Stimulated activated naive CD8-positive, alpha-beta T cell treated with anti-CD3 and anti-CD28 coated beads, Interleukin-15, Interleukin-2, amounts not matched to agents 100 U/mL and 50 U/mL, for 24 hours (primary cell): ENCODE measurements at regions not wholly inside any gene's neighbourhood (a gene's known extent, or its start where the extent isn't known, plus 50 kb on each side); places are given as distances from the start of the nearest gene placed in this dataset.
A peak's percentile ranks its signal among the peaks of the same experiment; 100 is the strongest.

Source experiments
- ATAC-seq: fragments of 150-1000 bp; cut with Tn5 transposase; one replicate; pipeline ENCODE4 v1.10.0; 2021
- DNase-seq: peaks from one replicate; pipeline ENCODE4 v3.0.0; 2021

DNA sequence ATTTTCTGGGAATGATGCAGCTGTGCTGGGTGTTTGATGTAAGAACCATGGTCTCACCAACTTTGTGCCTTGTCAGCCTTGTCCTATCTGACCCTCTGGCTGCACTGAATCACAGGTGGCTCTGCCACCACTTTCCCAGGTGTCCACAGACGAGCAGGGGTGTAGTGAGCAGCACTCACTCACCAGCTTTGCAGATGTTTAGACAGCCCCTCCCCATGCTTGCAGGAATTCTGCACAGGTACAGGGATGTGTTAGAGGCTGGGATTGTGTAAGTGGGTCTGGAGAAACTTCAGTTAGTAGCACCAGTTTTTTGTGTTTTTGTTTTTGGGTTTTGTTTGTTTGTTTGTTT, 88.2 kb upstream of the NAA20 start:
- no peak for ATAC-seq
- no peak for DNase-seq

DNA sequence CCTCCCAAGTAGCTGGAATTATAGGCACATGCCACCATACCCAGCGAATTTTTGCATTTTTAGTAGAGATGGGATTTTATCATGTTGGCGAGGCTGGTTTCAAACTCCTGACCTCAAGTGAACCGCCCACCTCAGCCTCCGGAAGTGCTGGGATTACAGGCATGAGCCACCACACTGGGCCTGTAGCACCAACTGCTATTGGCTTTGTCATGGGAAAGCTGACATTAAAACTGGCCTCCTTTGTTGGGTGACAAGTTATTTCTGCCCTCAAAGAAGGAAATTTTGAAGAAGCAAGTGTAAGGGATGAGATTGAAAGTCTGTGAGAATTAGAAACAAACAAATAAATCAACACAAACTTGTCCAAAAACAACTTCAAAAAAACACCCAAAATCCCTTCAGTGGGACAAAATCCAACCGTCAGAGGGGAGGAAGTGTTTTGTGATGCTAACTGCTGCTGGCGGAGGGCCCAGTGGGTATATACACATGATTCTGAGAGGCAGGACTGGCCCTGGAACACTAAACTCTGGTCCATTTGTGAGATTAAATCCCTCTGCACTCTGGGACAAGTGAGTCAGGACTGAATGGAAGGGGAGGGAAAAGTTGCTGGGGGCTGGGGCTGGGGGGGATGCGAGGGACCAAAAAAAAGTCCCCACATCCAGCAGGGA, 87.5 kb upstream of the NAA20 start:
- ATAC-seq, result no peak
- DNase-seq, result no peak

DNA sequence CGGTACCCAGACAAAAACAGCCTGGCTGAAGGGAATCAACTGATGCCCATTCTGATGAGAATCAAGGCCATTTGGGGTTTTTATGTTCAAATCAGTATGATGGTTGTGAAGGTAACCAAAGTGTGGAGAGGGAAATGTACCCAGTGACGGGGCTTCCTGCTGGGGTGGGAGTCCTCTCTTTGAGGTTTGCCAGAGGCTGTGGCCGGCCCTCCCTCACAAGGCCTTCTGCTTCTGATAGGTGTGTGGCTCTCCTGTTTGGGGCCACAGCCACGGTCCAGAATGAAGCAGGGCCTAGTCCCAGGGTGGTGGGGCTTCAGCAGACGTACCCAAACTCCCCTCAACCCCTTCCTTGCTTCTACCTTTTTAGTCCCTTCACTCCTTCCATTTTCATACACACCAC, 86.7 kb upstream of the NAA20 start:
- no peak for DNase-seq
- no peak for ATAC-seq

DNA sequence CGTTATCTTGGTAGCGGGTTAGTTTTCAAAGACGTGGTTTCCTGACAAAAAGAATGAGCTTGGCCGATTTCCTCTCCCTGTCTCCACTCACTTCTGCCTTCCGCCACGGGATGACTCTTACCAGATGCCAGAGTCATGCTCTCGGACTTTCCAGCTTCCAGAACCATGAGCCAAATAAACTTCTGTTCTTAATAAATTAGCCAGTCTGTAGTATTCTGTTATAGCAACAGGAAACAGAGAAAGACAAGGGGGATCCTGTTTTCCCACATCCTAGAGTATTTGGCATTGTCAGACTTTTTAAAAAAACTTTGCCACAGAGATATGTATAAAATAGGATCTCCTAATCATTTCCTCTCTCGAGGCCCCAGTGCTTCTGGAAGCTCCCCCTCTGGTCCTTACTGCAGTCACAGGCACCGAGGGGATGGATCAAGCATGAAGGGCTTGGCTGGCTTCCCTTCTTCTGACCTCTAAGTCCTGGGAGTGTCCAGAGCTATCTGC, 84.9 kb upstream of the NAA20 start:
- no peak for ATAC-seq

DNA sequence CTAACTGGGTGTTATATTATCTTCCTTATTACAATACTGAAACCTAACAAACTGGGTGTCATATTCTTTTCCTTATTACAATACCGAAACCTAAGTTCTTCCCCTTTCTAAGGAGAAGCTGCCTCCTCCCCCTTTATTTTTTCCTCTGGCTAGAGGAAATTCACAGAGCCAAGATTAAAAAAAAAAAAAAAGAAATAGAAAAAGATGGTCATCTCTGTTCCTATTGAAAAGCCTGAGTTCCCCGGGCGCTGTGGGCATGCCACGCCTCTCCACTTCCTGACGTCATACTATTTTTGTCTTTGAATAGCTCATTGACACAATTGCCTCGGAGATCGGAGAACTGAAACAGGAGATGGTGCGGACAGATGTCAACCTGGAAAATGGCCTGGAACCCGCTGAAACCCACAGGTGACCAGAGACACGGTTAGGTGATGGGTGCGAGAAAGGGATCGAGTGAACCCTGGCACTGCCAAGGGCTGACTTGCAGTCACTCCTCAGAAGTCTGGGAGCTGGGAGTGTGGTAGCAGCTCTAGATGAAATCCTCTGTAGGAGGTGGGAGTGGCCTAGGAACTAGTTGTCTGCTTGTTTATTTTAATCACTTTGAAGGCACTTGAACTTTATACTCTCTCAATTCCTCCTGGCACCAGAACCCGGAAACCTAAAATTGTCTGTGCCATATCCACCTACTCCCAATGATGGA, 82.2 kb upstream of the NAA20 start:
- no peak for ATAC-seq
- no peak for DNase-seq

More for the DNA sequence above, 84.9 kb upstream of the NAA20 start:
- DNase-seq, result no peak

DNA sequence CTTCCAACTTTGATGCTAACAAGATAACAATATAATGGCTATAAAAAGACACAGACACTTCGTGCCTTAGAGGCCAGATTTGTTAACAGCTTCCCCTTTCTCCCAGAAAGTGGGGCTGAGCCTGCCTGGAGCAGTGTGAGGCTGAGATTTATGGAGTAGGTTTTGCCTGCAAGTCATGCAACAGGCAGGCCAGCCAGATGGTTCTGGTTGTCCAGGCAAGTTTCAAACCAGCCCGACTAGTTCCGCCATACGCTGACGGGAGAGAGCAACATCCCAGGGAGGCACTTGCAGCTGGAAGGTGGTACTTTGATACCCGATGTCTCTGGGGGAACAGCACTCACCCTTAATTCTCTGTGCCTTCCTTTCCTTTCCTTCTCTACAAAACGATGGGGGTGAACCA, 81.3 kb upstream of the NAA20 start:
- DNase-seq, result no peak
- no peak for ATAC-seq

DNA sequence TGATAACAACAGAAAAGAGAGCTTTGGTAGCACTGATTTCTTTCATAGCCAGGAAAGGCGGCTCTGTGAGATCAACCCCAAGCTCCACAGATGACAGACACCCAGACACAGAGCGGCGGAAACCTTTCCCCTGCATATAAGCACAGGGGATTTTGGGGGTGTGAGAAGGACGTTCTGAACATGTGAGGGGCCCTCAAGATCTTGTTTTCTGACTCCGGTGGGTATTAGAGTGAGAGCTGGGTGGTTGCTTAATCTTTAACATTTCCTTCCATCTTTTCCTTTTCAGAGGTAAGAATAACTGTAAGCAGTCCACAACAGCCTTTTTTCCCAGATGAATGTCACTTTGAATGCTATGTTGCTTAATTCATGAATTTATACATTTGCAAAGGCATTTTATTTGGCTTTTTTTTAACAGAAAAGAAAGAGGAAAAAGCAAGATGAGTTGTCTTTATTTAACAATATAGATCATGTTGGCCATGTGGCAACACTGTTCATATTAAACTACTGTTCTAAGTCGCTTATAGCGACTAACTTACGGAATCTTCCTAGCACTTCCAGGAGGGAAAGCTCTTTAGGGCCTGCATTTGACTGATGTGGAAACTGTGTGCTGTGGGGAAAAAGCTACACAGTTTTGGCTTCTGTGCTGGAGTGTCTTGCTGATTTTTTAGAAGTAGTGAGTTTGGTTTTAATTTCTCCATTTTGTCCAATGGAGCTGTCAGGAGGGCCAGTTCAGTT, 80.5 kb upstream of the NAA20 start:
- no peak for DNase-seq
- no peak for ATAC-seq

DNA sequence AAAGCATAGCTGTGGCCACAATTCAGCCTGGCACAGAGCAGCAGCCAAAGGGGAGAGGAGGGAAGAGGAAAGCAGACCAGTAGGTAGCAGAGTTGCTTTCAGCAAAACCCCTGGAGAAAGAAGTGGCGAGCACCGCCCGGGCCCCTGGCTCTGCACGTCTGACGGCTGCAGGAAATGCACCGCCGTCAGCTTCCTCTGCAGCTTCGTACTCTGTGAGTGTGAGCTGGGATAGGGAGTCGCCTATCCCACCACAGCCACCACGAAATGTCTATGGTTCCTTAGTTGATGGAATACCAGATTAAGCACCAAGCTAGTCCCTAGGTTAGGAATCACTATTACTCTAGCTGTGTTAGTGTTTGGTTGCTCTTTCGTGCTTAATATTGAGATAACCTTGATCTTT, 79.9 kb upstream of the NAA20 start:
- DNase-seq, result peak; percentile 26

DNA sequence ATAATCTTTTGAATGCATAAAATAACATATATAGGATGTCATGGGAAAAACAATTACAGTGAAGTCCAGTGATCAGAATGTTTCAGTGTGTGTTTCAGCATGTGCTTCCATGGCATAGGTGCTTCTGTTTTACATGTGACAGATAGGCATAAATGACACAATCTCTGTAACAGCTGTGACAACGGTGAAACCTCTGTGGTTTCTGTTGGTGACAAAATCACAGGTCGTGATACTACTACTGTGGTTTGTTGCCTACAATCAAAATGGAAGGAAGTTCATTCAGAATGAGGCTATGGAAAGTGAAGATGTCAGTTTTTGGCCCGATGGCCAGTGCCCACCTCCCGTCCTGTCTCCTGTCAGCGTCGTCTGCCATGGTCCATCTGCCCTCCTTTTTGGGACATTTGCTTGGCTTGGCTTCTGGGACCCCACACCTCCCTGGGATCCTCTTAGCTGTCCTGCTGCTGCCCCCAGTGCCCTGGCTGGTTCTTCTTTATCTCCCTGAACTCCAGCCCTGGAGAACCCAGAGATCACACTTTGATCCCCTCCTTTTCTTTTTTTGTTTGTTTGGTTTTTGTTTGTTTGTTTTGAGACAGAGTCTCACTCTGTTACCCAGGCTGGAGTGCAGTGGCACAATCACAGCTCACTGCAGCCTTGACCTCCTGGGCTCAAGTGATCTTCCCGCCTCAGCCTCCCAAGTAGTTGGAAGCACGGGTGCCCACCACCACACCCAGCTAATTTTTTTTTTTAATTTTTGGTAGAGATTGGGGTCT, 79.3 kb upstream of the NAA20 start:
- ATAC-seq, result peak; percentile 90
- DNase-seq, result no peak

More for the DNA sequence above, 79.9 kb upstream of the NAA20 start:
- no peak for ATAC-seq

DNA sequence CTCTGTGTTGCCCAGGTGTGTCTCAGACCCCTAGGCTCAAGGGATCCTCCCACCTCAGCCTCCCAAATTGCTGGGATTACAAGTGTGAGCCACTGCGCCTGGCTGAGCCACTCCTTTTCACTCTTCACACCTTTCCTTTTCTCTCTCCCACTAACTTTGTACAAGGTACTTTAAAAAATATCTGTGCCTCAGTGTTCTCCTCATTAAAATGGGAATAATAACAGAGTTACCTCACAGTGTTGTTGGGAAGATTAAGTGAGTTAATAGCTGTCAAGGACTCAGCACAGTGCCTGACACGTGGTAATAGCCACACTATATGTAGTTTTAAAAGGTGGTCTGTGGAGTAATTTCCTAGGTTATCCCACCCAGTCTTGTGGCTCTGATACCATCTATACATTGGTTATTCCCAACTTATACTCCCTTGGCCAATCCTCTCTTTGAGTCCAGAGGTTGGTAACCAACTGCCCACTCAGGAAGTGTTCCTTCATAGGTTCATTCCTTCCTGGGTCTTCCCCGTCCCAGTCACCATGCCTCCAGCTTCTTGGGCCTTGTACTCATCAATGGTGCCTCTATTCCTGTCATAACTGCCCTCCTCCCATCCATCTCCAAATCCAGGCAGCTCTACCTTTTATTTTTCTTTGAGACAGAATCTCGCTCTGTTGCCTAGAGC, 78.6 kb upstream of the NAA20 start:
- ATAC-seq, result no peak
- no peak for DNase-seq

DNA sequence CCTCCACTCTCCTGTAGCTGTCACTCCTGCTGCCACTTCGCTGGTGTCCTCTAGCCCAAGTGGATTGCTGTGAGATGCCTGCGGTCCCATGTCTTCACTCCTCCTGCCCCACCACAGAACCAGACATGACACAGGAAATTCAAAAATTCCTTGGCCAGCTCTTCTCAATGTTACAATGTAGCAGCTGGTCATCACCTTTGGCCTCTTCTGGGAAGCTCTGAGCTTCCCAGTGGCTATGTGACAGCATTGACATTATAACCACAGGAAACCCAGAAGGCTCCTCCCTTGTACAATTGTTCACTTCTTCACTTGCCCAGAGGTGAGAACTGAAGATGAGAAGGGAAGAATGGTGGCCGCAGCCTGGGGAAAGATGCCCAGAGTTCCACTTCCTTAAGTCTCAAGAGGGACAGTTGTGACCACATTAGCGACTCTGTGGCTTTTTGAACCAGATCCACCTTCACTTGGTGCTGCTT, 76.1 kb upstream of the NAA20 start:
- DNase-seq, result no peak
- ATAC-seq, result no peak

DNA sequence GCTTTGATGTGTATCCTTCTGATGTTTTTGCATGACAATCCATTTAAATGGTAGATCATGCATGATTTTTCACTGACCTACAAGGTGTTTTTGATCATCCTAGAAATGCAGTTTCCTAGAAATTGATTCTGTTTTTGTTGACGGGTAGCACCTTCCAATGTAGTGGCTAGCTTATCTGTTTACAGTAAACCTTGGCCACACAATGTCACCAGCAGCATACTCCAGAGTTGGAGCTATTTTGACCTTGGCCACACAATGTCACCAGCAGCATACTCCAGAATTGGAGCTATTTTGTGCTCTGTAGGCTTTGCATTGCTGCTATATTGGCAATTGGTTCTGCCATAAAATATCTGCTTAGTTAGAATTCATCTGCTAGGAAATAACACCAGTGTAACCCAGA, 74.6 kb upstream of the NAA20 start:
- ATAC-seq (no peak), DNase-seq (no peak)

DNA sequence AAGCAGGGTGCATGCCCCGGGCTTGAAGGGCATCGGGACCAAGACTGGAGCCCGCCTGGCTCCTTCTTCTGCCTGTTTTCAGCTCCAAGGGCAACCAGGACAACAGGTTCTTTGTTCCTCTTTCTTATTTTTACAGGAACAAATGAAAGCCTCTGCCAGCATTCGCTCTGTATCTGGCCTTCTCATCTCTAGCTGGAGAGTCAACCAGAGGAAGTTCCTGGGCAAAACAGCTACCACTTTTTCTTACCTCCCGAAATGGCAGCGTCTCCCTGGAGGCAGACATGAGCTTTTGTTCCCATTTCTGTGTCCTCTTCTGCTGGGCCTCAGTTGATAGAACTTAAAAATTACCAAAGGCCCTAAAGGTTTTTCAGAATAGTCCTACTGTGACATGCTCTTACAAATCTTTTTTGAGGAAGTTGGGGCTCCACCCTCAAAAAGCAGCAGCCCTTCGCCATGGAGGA, 74.1 kb upstream of the NAA20 start:
- ATAC-seq (no peak), DNase-seq (no peak)

DNA sequence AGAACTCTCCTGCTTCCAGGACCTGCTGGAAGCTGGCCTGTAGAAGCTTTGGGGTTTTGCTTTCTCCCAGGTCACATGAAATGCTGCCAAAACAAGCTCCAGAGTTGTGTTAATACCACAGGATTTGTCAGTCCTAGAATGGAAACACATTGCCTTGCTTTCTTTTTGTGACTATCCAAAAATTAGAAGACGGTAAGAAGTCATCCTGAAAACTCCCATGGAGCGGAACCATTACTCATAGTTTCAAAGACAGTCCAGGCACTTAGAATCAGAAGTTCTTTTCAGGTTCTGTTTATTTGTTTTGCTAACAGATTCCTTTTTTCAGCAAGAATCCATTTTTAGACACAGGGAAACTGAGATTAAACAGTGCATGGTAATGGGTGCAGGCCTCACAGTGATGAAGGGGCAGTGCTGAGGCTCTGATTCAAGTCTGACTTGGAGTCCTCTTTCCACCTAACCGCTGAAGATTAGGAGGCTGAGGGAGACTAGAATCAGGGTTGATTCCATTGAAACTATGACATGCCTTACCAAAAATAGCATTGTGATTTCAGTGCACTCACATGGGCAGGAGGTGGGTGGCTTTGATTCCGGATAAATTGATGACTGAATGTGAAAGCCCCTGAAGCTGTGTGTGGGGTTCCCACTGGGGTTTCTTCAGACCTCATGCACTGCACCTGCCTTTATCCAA, 72.2 kb upstream of the NAA20 start:
- peak; percentile 82 for ATAC-seq
- DNase-seq, result peak; percentile 19

DNA sequence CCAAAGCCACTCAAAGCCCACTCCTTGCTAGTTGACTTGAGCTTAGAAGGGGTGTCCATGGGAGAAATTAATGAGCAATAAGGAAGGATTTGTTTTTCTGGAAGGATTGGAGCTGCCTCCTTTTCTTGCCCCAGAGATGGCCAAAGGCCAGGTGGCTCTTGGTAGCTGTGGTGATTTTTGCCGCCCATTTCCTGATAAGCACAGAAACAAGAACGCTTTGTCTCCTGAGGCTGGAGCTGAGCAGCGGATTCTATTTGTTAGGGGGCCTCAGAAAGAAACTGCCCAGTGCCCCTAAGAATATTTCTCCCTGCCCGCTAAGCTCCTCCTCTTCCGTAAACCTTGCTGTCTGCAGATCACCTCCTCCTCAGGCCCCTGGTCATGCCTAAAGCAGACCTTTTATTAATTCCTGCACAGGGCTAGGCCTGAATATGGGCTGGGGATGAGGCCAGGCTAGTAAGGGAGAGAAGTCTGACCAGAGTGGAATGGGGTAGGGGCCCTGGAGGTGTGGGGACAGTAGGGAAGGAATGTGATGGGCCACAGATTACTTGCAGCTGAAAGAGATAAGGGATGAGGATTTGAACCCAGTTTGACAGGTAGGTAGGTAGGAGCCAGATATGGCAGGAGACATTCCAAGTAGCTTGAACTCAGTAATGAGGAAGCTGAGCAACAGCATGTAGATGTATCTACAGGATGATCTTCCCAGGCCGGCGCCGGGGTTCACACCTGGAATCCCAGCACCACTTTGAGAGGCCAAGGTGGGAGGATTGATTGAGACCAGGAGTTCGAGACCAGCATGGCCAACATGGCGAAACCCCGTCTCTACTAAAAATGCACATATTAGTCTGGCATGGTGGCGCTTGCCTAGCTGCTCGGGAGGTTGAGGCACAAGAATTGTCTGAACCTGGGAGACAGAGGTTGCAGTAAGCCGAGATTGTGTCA, 71.2 kb upstream of the NAA20 start:
- DNase-seq (no peak), ATAC-seq (no peak)

DNA sequence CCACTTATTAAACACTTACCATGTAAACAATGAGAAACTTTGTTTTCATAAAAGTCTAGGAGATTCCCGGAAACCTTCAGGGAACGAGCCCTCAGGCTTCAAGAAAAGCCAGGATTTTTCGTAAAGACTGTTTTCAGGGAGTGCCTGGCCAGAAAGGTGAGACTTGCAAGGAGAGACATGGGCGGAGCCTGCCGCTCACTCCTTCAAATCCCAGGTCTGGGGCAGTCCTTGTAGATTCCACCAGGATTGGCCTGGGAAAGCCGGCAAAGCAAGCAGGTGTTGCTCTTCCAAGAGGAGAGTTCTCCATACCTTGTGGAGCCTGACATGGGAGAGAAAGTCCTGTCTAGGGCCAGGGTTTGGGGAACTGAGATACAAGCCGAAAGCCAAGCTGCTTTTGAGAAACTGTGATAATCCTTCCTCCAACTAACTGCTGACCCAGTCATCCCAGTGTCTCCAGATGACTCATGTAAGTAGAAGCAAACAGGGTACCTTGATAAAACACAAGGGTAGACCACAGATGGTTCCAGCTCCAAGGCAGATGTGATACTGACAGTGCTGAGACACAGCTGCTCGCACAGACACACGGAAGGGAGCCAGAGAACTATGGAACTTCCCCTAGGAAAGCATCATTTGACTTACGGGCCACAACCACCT, 69.4 kb upstream of the NAA20 start:
- no peak for DNase-seq
- peak; percentile 63 for ATAC-seq

DNA sequence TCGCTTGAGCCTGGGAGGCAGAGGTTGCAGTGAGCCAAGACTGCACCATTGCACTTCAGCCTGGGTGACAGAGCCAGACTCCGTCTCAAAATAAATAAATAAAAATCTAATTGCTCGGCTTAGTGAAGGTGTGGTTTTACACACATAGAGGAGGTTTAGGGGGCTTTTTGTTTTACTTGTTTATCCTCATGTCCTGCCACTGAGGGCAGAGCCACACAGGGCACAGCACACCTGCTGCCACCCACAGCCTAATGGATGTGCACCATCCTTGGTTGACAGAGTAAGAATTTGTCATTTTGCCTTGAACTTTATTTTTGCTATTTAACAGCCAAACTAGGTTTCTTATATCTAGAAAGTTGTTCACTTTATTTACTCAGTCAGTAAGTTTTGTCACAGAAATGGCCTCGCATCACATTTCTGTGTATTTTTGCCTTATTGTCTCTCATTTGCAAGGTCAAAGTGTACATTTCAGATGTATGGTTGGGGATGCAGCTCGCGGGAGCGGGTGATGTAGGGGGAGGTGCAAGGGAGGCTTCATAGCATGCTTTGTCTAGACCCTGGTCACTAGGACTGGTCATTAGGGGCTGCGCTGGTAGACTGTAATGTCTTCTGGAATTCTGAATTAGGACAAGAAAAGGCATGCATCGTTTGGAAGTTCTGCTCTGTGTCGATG, 67.8 kb upstream of the NAA20 start:
- DNase-seq, result no peak

DNA sequence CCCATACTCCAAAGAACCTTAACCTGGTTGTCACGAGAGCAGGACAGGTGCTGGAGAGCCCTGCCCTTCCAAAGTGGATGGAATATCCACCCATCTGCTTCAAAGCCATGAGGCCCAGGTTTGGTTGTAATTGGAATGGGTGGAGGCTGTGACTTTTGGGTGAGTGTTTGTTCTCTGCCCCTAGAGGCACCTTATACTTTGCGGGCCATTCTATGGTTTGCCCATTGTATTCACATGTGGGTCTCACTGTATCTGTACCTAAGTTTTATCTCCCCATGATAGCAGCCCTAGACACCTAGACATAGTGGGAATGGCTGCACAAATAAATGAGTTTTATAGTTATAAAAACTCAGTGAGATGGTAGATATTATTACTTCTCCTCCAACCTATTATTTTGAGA, 67.1 kb upstream of the NAA20 start:
- DNase-seq (no peak), ATAC-seq (no peak)

More for the DNA sequence above, 67.8 kb upstream of the NAA20 start:
- ATAC-seq, result no peak

DNA sequence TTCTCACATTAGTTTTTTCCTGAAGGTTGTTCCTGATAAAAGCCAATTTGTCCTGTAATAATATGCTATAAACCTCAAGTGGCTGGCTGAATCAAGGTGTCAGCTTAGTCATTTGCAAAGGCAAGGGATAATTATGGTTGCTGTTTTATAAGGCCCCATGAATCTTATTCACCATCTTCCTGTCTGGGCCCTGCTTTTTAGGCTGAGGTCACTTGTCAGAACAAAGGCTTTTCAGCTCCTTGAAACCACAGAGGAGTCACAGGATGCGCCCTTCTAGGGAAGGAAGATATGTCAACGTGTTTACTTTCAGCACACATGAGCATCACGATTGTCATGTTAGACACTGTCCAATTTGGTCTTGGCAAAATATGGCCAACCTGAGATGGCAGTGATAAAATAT, 64.8 kb upstream of the NAA20 start:
- DNase-seq (no peak), ATAC-seq (no peak)
